ENCODE measurements at regions not wholly inside any gene's neighbourhood (a gene's known extent, or its start where the extent isn't known, plus 50 kb on each side); places are given as distances from the start of the nearest gene placed in this dataset.

- TF ChIP-seq ATF6 (CRISPR knock-in tag; IDR thresholded peaks at IDR 0.05): no peak
- no peak for TF ChIP-seq HMGXB4 (CRISPR knock-in tag; IDR thresholded peaks at IDR 0.05)
- no peak for TF ChIP-seq ESRRA (CRISPR knock-in tag; IDR thresholded peaks at IDR 0.05; ENCODE audit: borderline replicate concordance)
- no peak for TF ChIP-seq GRHL2 (CRISPR knock-in tag; IDR thresholded peaks at IDR 0.05; ENCODE audit: insufficient replicate concordance, severe bottlenecking)
- no peak for TF ChIP-seq MLX (CRISPR knock-in tag; IDR thresholded peaks at IDR 0.05)
- TF ChIP-seq RORB (CRISPR knock-in tag; IDR thresholded peaks at IDR 0.05): no peak
- TF ChIP-seq ZNF512 (CRISPR knock-in tag; IDR thresholded peaks at IDR 0.05; ENCODE audit: borderline replicate concordance): no peak
- TF ChIP-seq SMAD4 (CRISPR knock-in tag; IDR thresholded peaks at IDR 0.05): no peak
- TF ChIP-seq NR2C2 (CRISPR knock-in tag; IDR thresholded peaks at IDR 0.05): no peak
- no peak for TF ChIP-seq OVOL2 (CRISPR knock-in tag; IDR thresholded peaks at IDR 0.05; ENCODE audit: borderline replicate concordance)
- no peak for TF ChIP-seq EMX1 (CRISPR knock-in tag; IDR thresholded peaks at IDR 0.05)
- no peak for TF ChIP-seq NFYB (CRISPR knock-in tag; conservative IDR thresholded peaks at IDR 0.05; ENCODE audit: low read depth)
- TF ChIP-seq CREM (CRISPR knock-in tag; IDR thresholded peaks at IDR 0.05): no peak
Measured at GRCh38 chr20:41996951-41997350, 378.8 kb upstream of the CHD6 start (continued).

GRCh38 chr20:41992481-41992880, 374.3 kb upstream of the CHD6 start:
- DNase-seq (ENCODE audit: low spot score) (no peak), ATAC-seq (no peak)
- Mint-ChIP-seq H3K36me3 (peaks cover 4% of the 10 kb centered on the region), H3K27ac (no peak overlapping the region), H3K4me1 (peaks cover 5% of the 10 kb centered on the region; the same call in 1 of the 2 replicates), H3K27me3 (ENCODE audit: low read depth) (no peaks in the 10 kb centered on the region), H3K4me3 (no peak overlapping the region), H3K9me3 (peaks cover 12% of the 10 kb centered on the region)
- POLR2A ChIA-PET: no interaction called here
- CTCF ChIA-PET: no interaction called here
- TF ChIP-seq AFF4 (CRISPR knock-in tag; IDR thresholded peaks at IDR 0.05; ENCODE audit: borderline replicate concordance) (no peak), ELF4 (CRISPR knock-in tag; IDR thresholded peaks at IDR 0.05; ENCODE audit: low read depth) (no peak), CBFB (CRISPR knock-in tag; IDR thresholded peaks at IDR 0.05; ENCODE audit: low read depth) (no peak), MLX (CRISPR knock-in tag; IDR thresholded peaks at IDR 0.05) (no peak), RELA (CRISPR knock-in tag; IDR thresholded peaks at IDR 0.05; ENCODE audit: borderline replicate concordance) (no peak), MXD4 (CRISPR knock-in tag; IDR thresholded peaks at IDR 0.05; ENCODE audit: borderline replicate concordance) (no peak), OVOL2 (CRISPR knock-in tag; IDR thresholded peaks at IDR 0.05; ENCODE audit: borderline replicate concordance) (no peak), MAX (CRISPR knock-in tag; IDR thresholded peaks at IDR 0.05) (no peak), E2F1 (CRISPR knock-in tag; IDR thresholded peaks at IDR 0.05) (no peak), FOXJ3 (CRISPR knock-in tag; IDR thresholded peaks at IDR 0.05; ENCODE audit: borderline replicate concordance) (no peak), STAT6 (CRISPR knock-in tag; conservative IDR thresholded peaks at IDR 0.05; ENCODE audit: low read depth) (no peak)
